K562 (cell line): ENCODE measurements at regions not wholly inside any gene's neighbourhood (a gene's known extent, or its start where the extent isn't known, plus 50 kb on each side); places are given as distances from the start of the nearest gene placed in this dataset.

ENCODE experiments used
- ATAC-seq: fragments of 200-7000 bp; cut with Tn5 transposase; 3 replicates; pipeline ENCODE4 v1.9.1; 2020; ENCODE audit warnings: moderate library complexity
- BruUV-seq: library from RNA; stranded (reverse); fragments of 400-500 nt; replicated peaks from 2 replicates; lab custom pipeline; 2021; lab: Mats Ljungman, UMichigan
- CTCF ChIA-PET: fragments of 300-600 bp; formaldehyde crosslinking; extraction: SDS; loops from one replicate; lab custom pipeline; 2021; ENCODE audit warnings: low intra/inter-chr PET ratio; lab: Yijun Ruan, JAX
- POLR2A ChIA-PET: fragments of 300-600, 350-650 bp; sonication (Branson Sonifier 250); formaldehyde crosslinking; extraction: SDS; loops from one replicate; lab custom pipeline; 2021; ENCODE audit warnings: antibody characterized with exemption, inconsistent platforms; lab: Yijun Ruan, JAX
- DNase-seq, 4 experiments: peaks; one replicate each; pipeline versions ENCODE4 v3.0.0 to v3.0.0-alpha.2; 2011 to 2018; ENCODE audit warnings: low spot score in 3 of 4, mixed read lengths in 3 of 4; ENCODE audit errors: extremely low read depth in 1 of 4
- FAIRE-seq: peaks from 2 replicates; lab custom pipeline; 2011; peaks lifted over from hg19 to GRCh38; lab: Jason Lieb, UNC
- H2AFZ ChIP-seq: 2 replicates; pipeline ENCODE4 v1.6.0; 2011; ENCODE audit warnings: low read depth, low read length, control low read depth, inconsistent platforms
- H3K27ac ChIP-seq: fragments of 200-600 bp; 3 replicates; pipeline ENCODE4 v1.8.0; 2011; ENCODE audit warnings: low read depth, mild to moderate bottlenecking, control low read depth, inconsistent platforms, low read length, moderate library complexity, mixed read lengths; ENCODE audit errors: extremely low read depth
- H3K27me3 ChIP-seq, 2 experiments: fragments of 300-600 bp in 1 of 2; 2 replicates in 1 of 2; 3 replicates in 1 of 2; pipeline versions ENCODE4 v1.6.0 to v1.8.0; 2011; ENCODE audit warnings: inconsistent platforms in 2 of 2, low read length in 2 of 2, mild to moderate bottlenecking in 1 of 2, mixed read lengths in 1 of 2, moderate library complexity in 1 of 2; ENCODE audit not compliant: control insufficient read depth in 2 of 2, insufficient read depth in 2 of 2
- H3K36me3 ChIP-seq: fragments of 300-600 bp; 3 replicates; pipeline ENCODE4 v1.8.0; 2011; ENCODE audit warnings: mild to moderate bottlenecking, low read length, inconsistent platforms; ENCODE audit not compliant: control insufficient read depth, insufficient read depth
- H3K4me1 ChIP-seq, 2 experiments: fragments of 200-600 bp in 1 of 2; replicated peaks in 1 of 2; 2 replicates in 1 of 2; 3 replicates in 1 of 2; pipeline versions ENCODE4 v1.5.1 to v1.8.0; 2011; ENCODE audit warnings: inconsistent platforms in 2 of 2, low read length in 2 of 2, mild to moderate bottlenecking in 1 of 2, mixed read lengths in 1 of 2, moderate library complexity in 1 of 2; ENCODE audit not compliant: control insufficient read depth in 2 of 2, insufficient read depth in 2 of 2
- H3K4me2 ChIP-seq: 2 replicates; pipeline ENCODE4 v1.6.1; 2011; ENCODE audit warnings: low read length, control low read depth, inconsistent platforms, mixed read lengths; ENCODE audit not compliant: insufficient read depth
- H3K4me3 ChIP-seq: fragments of 200-600 bp; sonication (generic), shearing (Covaris generic); 2 replicates; pipeline ENCODE4 v1.5.1; 2016; ENCODE audit warnings: control low read depth, inconsistent platforms
- H3K79me2 ChIP-seq: fragments of 200-600 bp; 3 replicates; pipeline ENCODE4 v1.8.0; 2011; ENCODE audit warnings: low read length, inconsistent platforms; ENCODE audit not compliant: control insufficient read depth, insufficient read depth
- H3K9ac ChIP-seq, 2 experiments: 2 replicates each; pipeline versions ENCODE4 v1.6.0 to v1.6.1; 2011; ENCODE audit warnings: low read depth in 2 of 2, low read length in 2 of 2, control low read depth in 1 of 2, inconsistent platforms in 1 of 2, mild to moderate bottlenecking in 1 of 2, mixed read lengths in 1 of 2; ENCODE audit not compliant: insufficient read depth in 1 of 2
- H3K9me1 ChIP-seq: one replicate; pipeline ENCODE4 v1.6.0; 2011; ENCODE audit warnings: inconsistent platforms, mild to moderate bottlenecking, low read length, moderate library complexity; ENCODE audit not compliant: control insufficient read depth, insufficient read depth
- H3K9me3 ChIP-seq: replicated peaks from 2 replicates; pipeline ENCODE4 v1.5.1; 2011; ENCODE audit warnings: low read depth, low read length, inconsistent platforms; ENCODE audit not compliant: control insufficient read depth, insufficient read depth
- H4K20me1 ChIP-seq: replicated peaks from 2 replicates; pipeline ENCODE4 v1.6.1; 2011; ENCODE audit warnings: low read length, inconsistent platforms, mixed read lengths; ENCODE audit not compliant: control insufficient read depth, insufficient read depth
- ARID1B ChIP-seq: fragments of 450-650 bp; IDR thresholded peaks from 2 replicates; pipeline ENCODE4 v1.6.1; 2016; ENCODE audit warnings: antibody characterized with exemption, mild to moderate bottlenecking, inconsistent platforms
- BACH1 ChIP-seq: fragments of 200-800 bp; sonication (Bioruptor generic); IDR thresholded peaks from 2 replicates; pipeline ENCODE4 v1.6.1; 2016; ENCODE audit warnings: missing genetic modification characterization, missing compliant biosample characterization
- CBX8 ChIP-seq: fragments of 200-600 bp; sonication (generic); IDR thresholded peaks from 2 replicates; pipeline ENCODE4 v1.6.1; 2012; ENCODE audit warnings: borderline replicate concordance, mixed run types, low read depth, mild to moderate bottlenecking, moderate library complexity, mixed read lengths, low read length, control low read depth, inconsistent platforms; ENCODE audit not compliant: poor library complexity, severe bottlenecking; ENCODE audit errors: extremely low read depth
- ERF ChIP-seq: fragments of 450-650 bp; formaldehyde crosslinking; IDR thresholded peaks from 2 replicates; pipeline ENCODE4 v1.4.0; 2020; ENCODE audit warnings: mild to moderate bottlenecking, mixed read lengths
- MYC ChIP-seq, 2 experiments: fragments of 250-450 bp in 1 of 2; sonication (Bioruptor Pico) in 1 of 2; IDR thresholded peaks; 2 replicates each; pipeline versions ENCODE4 v1.5.1 to v1.6.1; 2012 to 2021; ENCODE audit warnings: low read depth in 2 of 2, borderline replicate concordance in 1 of 2, improper control_type of control experiment in 1 of 2, low read length in 1 of 2, mild to moderate bottlenecking in 1 of 2, moderate library complexity in 1 of 2
- SIX5 ChIP-seq, 2 experiments: IDR thresholded peaks; 2 replicates each; pipeline ENCODE4 v1.6.1; 2011; ENCODE audit warnings: low read length in 2 of 2, borderline replicate concordance in 1 of 2, low read depth in 1 of 2, mild to moderate bottlenecking in 1 of 2, moderate library complexity in 1 of 2; ENCODE audit not compliant: insufficient read depth in 1 of 2
- TOE1 ChIP-seq, 2 experiments: fragments of 450-650 bp in 1 of 2; sonication (generic) in 1 of 2; formaldehyde crosslinking in 1 of 2; IDR thresholded peaks; 2 replicates each; pipeline versions ENCODE4 v1.7.1 to v1.8.0; 2016 to 2022; ENCODE audit warnings: borderline replicate concordance in 2 of 2, mild to moderate bottlenecking in 2 of 2, antibody characterized with exemption in 1 of 2, inconsistent platforms in 1 of 2, low read depth in 1 of 2, missing genetic modification reagents in 1 of 2, moderate library complexity in 1 of 2
- ZFP36 ChIP-seq: fragments of 150-350 bp; IDR thresholded peaks from 2 replicates; pipeline ENCODE4 v1.6.1; 2018; ENCODE audit warnings: low read length, low read depth; ENCODE audit not compliant: partially characterized antibody
- WGBS: fragments of 100-300 bp; shearing (Covaris generic); methylation state at CpG from one replicate; pipeline ENCODE4 v1.1.6; 2016; ENCODE audit warnings: low coverage, mixed read lengths; ENCODE audit not compliant: insufficient coverage; ENCODE audit errors: missing lambda C conversion rate; 5-methylcytosine and 5-hydroxymethylcytosine counted together
- in situ Hi-C: fragments of 300-500 bp; cut with MboI; formaldehyde crosslinking; loops from 4 replicates; pipeline ENCODE4 v1.15.0; 2018; ENCODE audit warnings: inconsistent platforms, mixed read lengths
- intact Hi-C: fragments of 100-400 bp; cut with micrococcal nuclease; formaldehyde crosslinking; loops from 2 replicates; pipeline ENCODE4 v1.14.2; 2022
- TF ChIP-seq, protein P1 (sequence below): sonication (generic); formaldehyde crosslinking; IDR thresholded peaks from 2 replicates; pipeline ENCODE4 v1.8.0; 2023; ENCODE audit warnings: mild to moderate bottlenecking, missing genetic modification reagents
- TF ChIP-seq, protein P2 (sequence below): fragments of 200-400 bp; formaldehyde crosslinking; IDR thresholded peaks from 2 replicates; pipeline ENCODE4 v1.6.1; 2017; ENCODE audit warnings: mild to moderate bottlenecking, low read depth, low read length, moderate library complexity

DNA sequence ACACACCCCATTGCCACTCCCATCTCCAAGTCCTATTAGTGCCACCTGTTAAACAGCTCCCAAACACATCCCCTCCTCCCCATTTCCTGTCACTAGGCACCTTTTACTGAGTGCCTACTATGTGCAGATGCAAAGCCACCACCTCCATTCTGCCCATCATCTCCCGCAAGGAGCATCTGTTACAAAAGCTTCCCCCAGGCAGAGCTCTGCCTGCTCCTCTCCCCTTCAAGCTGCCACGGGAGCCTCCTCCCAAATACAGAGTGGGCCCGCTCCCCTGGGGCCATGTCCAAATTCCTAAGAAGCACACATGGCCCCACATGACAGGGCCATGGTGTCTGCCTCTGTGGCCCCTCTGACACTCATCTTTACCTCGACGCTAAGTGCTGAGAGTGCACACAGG lies 149.7 kb downstream of the OAT start:
- WGBS: 0% methylated on average over 5 of the region's 5 CpGs
- Histone ChIP-seq H3K9ac (no peak overlapping the region), H2AFZ (no peak overlapping the region), H3K27me3 (peaks cover 0 to 9% of the 10 kb centered on the region in 2 experiments; a peak in 1 of 5 replicates), H4K20me1 (0 out of 2 replicates have a peak, but pooled peaks cover 4% of the 10 kb centered on the region), H3K9me1 (no peaks in the 10 kb centered on the region), H3K27ac (no peak overlapping the region), H3K36me3 (no peaks in the 10 kb centered on the region), H3K9me3 (no peaks in the 10 kb centered on the region), H3K79me2 (no peaks in the 10 kb centered on the region), H3K4me3 (no peak overlapping the region), H3K4me1 (no peaks in the 10 kb centered on the region; a peak in 1 of 5 replicates), H3K4me2 (no peak overlapping the region)
- TF ChIP-seq BACH1 (tag) (no peak), CBX8 (no peak), ZFP36 (no peak), MYC (IDR thresholded peaks at IDR 0.05; ENCODE audit: low read depth, low read length) (no peak), MYC (CRISPR knock-in tag; IDR thresholded peaks at IDR 0.05; ENCODE audit: borderline replicate concordance, low read depth) (no peak), TOE1 (IDR thresholded peaks at IDR 0.05; ENCODE audit: borderline replicate concordance) (no peak), TOE1 (CRISPR knock-in tag; IDR thresholded peaks at IDR 0.05; ENCODE audit: borderline replicate concordance, low read depth) (no peak), ERF (CRISPR knock-in tag) (no peak), ARID1B (no peak), SIX5 (IDR thresholded peaks at IDR 0.05; ENCODE audit: borderline replicate concordance in 1 of 2, insufficient read depth in 1 of 2, low read depth in 1 of 2, low read length in 2 of 2) (no peak)
- TF ChIP-seq, protein P1, sequence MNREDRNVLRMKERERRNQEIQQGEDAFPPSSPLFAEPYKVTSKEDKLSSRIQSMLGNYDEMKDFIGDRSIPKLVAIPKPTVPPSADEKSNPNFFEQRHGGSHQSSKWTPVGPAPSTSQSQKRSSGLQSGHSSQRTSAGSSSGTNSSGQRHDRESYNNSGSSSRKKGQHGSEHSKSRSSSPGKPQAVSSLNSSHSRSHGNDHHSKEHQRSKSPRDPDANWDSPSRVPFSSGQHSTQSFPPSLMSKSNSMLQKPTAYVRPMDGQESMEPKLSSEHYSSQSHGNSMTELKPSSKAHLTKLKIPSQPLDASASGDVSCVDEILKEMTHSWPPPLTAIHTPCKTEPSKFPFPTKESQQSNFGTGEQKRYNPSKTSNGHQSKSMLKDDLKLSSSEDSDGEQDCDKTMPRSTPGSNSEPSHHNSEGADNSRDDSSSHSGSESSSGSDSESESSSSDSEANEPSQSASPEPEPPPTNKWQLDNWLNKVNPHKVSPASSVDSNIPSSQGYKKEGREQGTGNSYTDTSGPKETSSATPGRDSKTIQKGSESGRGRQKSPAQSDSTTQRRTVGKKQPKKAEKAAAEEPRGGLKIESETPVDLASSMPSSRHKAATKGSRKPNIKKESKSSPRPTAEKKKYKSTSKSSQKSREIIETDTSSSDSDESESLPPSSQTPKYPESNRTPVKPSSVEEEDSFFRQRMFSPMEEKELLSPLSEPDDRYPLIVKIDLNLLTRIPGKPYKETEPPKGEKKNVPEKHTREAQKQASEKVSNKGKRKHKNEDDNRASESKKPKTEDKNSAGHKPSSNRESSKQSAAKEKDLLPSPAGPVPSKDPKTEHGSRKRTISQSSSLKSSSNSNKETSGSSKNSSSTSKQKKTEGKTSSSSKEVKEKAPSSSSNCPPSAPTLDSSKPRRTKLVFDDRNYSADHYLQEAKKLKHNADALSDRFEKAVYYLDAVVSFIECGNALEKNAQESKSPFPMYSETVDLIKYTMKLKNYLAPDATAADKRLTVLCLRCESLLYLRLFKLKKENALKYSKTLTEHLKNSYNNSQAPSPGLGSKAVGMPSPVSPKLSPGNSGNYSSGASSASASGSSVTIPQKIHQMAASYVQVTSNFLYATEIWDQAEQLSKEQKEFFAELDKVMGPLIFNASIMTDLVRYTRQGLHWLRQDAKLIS (CRISPR knock-in tag): no peak
- TF ChIP-seq, protein P2, sequence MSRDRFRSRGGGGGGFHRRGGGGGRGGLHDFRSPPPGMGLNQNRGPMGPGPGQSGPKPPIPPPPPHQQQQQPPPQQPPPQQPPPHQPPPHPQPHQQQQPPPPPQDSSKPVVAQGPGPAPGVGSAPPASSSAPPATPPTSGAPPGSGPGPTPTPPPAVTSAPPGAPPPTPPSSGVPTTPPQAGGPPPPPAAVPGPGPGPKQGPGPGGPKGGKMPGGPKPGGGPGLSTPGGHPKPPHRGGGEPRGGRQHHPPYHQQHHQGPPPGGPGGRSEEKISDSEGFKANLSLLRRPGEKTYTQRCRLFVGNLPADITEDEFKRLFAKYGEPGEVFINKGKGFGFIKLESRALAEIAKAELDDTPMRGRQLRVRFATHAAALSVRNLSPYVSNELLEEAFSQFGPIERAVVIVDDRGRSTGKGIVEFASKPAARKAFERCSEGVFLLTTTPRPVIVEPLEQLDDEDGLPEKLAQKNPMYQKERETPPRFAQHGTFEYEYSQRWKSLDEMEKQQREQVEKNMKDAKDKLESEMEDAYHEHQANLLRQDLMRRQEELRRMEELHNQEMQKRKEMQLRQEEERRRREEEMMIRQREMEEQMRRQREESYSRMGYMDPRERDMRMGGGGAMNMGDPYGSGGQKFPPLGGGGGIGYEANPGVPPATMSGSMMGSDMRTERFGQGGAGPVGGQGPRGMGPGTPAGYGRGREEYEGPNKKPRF: no peak
- DNase-seq (no peak), FAIRE-seq (no peak), ATAC-seq (no peak)
- intact Hi-C loops: no loop called here
- ChIA-PET CTCF (no interaction called here), POLR2A (no interaction called here)
- in situ Hi-C loops: loop anchor here (25.0 kb wide), 1 partner anchor 768 kb away; no protein-coding TSS in a partner anchor
- BruUV-seq: no TSS peak
